GM12878 (cell line): ENCODE measurements at regions not wholly inside any gene's neighbourhood (a gene's known extent, or its start where the extent isn't known, plus 50 kb on each side); places are given as distances from the start of the nearest gene placed in this dataset.

Experiments used
- ATAC-seq: fragments of 200-7000 bp; cut with Tn5 transposase; 3 replicates; pipeline ENCODE4 v1.9.1; 2020; ENCODE audit warnings: mild to moderate bottlenecking, moderate library complexity
- BruUV-seq: library from RNA; stranded (reverse); fragments of 400-500 nt; replicated peaks from 2 replicates; lab custom pipeline; 2021; lab: Mats Ljungman, UMichigan
- CTCF ChIA-PET: fragments of 300-600 bp; sonication (Branson Sonifier 250); formaldehyde crosslinking; extraction: SDS; loops from one replicate; lab custom pipeline; 2021; ENCODE audit warnings: inconsistent platforms; lab: Yijun Ruan, JAX
- POLR2A ChIA-PET: fragments of 350-600 bp; formaldehyde crosslinking; extraction: SDS; loops from one replicate; lab custom pipeline; 2021; ENCODE audit warnings: inconsistent platforms; lab: Charles Lee
- RAD21 ChIA-PET: fragments of 300-600 bp; sonication (Branson Sonifier 250); formaldehyde crosslinking; loops from one replicate; lab custom pipeline; 2023; ENCODE audit warnings: antibody characterized with exemption; ENCODE audit not compliant: unreplicated experiment; lab: Charles Lee
- SMC1A ChIA-PET: fragments of 300-600 bp; sonication (Branson Sonifier 250); formaldehyde crosslinking; loops from one replicate; lab custom pipeline; 2023; ENCODE audit not compliant: unreplicated experiment, uncharacterized antibody; lab: Charles Lee
- DNase-seq: peaks from one replicate; pipeline ENCODE4 v3.0.0-alpha.2; 2011; ENCODE audit warnings: low read depth, low spot score
- FAIRE-seq: peaks from 3 replicates; lab custom pipeline; 2011; peaks lifted over from hg19 to GRCh38; lab: Jason Lieb, UNC
- H2AFZ ChIP-seq: 2 replicates; pipeline ENCODE4 v1.6.0; 2011; ENCODE audit warnings: low read depth, low read length, control low read depth; ENCODE audit not compliant: control insufficient read depth
- H3K27ac ChIP-seq: 2 replicates; pipeline ENCODE4 v1.5.1; 2011; ENCODE audit warnings: control low read depth; ENCODE audit not compliant: control insufficient read depth, insufficient read depth
- H3K27me3 ChIP-seq, 2 experiments: replicated peaks in 1 of 2; 2 replicates each; pipeline versions ENCODE4 v1.6.0 to v1.6.1; 2011; ENCODE audit warnings: low read length in 1 of 2; ENCODE audit not compliant: control insufficient read depth in 2 of 2, insufficient read depth in 2 of 2
- H3K36me3 ChIP-seq, 2 experiments: 2 replicates each; pipeline ENCODE4 v1.5.1; 2011; ENCODE audit warnings: low read length in 1 of 2; ENCODE audit not compliant: control insufficient read depth in 2 of 2, insufficient read depth in 2 of 2
- H3K4me1 ChIP-seq: 2 replicates; pipeline ENCODE4 v1.6.1; 2011; ENCODE audit warnings: mild to moderate bottlenecking, low read length, moderate library complexity, mixed read lengths; ENCODE audit not compliant: control insufficient read depth, insufficient read depth
- H3K4me2 ChIP-seq: 2 replicates; pipeline ENCODE4 v1.6.0; 2011; ENCODE audit warnings: control low read depth; ENCODE audit not compliant: control insufficient read depth, insufficient read depth
- H3K4me3 ChIP-seq: fragments of 200-600 bp; sonication (generic); 2 replicates; pipeline ENCODE4 v1.5.1; 2016
- H3K79me2 ChIP-seq: 2 replicates; pipeline ENCODE4 v1.6.0; 2011; ENCODE audit warnings: low read length; ENCODE audit not compliant: control insufficient read depth, insufficient read depth
- H3K9ac ChIP-seq: 2 replicates; pipeline ENCODE4 v1.8.0; 2011; ENCODE audit warnings: low read length, control low read depth, mixed read lengths; ENCODE audit not compliant: control insufficient read depth, insufficient read depth
- H3K9me3 ChIP-seq: replicated peaks from 3 replicates; pipeline ENCODE4 v1.5.1; 2011; ENCODE audit warnings: mild to moderate bottlenecking, low read length; ENCODE audit not compliant: control insufficient read depth, insufficient read depth
- H4K20me1 ChIP-seq: 2 replicates; pipeline ENCODE4 v1.6.0; 2011; ENCODE audit not compliant: control insufficient read depth, insufficient read depth
- CREM ChIP-seq: IDR thresholded peaks from 2 replicates; pipeline ENCODE4 v1.6.1; 2014; ENCODE audit warnings: antibody characterized with exemption, low read depth
- DPF2 ChIP-seq: fragments of 450-650 bp; IDR thresholded peaks from 2 replicates; pipeline ENCODE4 v1.6.1; 2017; ENCODE audit warnings: mild to moderate bottlenecking
- NBN ChIP-seq: fragments of 450-650 bp; IDR thresholded peaks from 2 replicates; pipeline ENCODE4 v1.6.1; 2016
- NFIC ChIP-seq: IDR thresholded peaks from 2 replicates; pipeline ENCODE4 v1.6.1; 2012; ENCODE audit warnings: low read depth, mild to moderate bottlenecking, inconsistent platforms, low read length, moderate library complexity
- SIN3A ChIP-seq: IDR thresholded peaks from 2 replicates; pipeline ENCODE4 v1.6.1; 2012; ENCODE audit warnings: low read depth, low read length, improper control_type of control experiment
- SMAD1 ChIP-seq: fragments of 450-650 bp; IDR thresholded peaks from 2 replicates; pipeline ENCODE4 v1.6.1; 2018; ENCODE audit warnings: mild to moderate bottlenecking, low read depth; ENCODE audit not compliant: partially characterized antibody
- TCF12 ChIP-seq: IDR thresholded peaks from 2 replicates; pipeline ENCODE4 v1.6.1; 2011; ENCODE audit warnings: low read depth, mild to moderate bottlenecking, low read length
- WGBS: methylation state at CpG from one replicate; pipeline ENCODE4 v1.1.6; 2016; ENCODE audit warnings: low lambda C conversion rate; ENCODE audit not compliant: insufficient replicate concordance, insufficient coverage; ENCODE audit errors: missing lambda C conversion rate; 5-methylcytosine and 5-hydroxymethylcytosine counted together
- in situ Hi-C: fragments of 300-500 bp; cut with MboI; formaldehyde crosslinking; loops from 9 replicates; pipeline ENCODE4 v1.14.3; 2018; ENCODE audit warnings: mixed read lengths
- intact Hi-C: fragments of 100-400 bp; cut with micrococcal nuclease; formaldehyde crosslinking; loops from one replicate; pipeline ENCODE4 v1.14.2; 2022; ENCODE audit not compliant: unreplicated experiment
- TF ChIP-seq, protein P1 (sequence below): fragments of 450-650 bp; IDR thresholded peaks from 2 replicates; pipeline ENCODE4 v1.6.1; 2018; ENCODE audit warnings: mild to moderate bottlenecking, low read depth, moderate library complexity; ENCODE audit not compliant: partially characterized antibody
- TF ChIP-seq, protein P2 (sequence below): IDR thresholded peaks from 2 replicates; pipeline ENCODE4 v1.6.1; 2011; ENCODE audit warnings: low read depth, mild to moderate bottlenecking, low read length, moderate library complexity, borderline replicate concordance; ENCODE audit errors: extremely low read depth

DNA sequence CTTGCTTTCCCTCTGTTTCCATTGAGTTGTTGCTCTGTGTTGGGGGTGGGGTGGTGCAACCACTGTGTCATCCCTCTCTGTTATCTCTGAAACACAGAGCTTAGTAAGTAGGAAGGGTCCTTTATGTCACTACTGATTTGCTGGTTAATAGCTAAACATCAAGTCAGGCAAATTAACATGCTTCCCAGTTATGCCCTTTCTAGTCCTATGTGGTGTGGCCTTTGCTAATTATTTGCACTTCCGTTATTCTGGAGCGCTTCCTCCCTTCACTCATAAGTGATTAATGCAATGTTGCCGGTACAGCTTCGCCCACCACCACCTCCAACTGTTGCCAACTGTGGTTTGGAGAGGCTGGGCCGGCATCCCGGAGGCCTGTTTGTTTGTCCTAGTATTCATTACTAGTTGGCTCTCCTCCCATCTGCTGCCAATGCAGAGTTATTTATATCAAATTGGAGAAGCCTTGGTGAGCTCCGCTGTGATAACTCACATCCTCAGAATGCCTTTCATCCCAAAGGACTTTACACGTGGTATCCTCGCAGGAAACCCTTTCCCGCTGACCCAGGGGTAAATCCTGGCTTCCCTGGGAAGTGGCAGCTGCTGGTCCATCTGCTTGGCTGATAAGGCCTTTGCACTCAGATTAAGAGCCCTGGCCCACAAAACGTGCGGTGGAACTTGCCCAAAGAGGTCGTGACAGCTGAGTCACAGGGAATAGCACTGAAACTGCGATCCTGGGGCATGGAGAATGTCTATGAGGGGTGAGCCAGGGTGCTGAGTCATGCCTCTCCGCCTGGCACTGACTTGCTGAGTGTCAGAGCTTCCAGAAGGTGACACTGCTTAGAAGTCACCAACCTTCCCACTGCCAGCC is 72.0 kb upstream of the ZCCHC2 start:
- H3K27me3 ChIP-seq, result peaks cover 0 to 2% of the 10 kb centered on the region in 2 experiments; a peak in 2 of 4 replicates
- 40% methylated on average over 15 of the region's 15 CpGs for WGBS
- H3K9ac ChIP-seq, result no peak overlapping the region
- in situ Hi-C loops (no loop called here), intact Hi-C loops (no loop called here)
- POLR2A ChIA-PET, result no interaction called here
- no TSS peak for BruUV-seq
- RAD21 ChIA-PET, result no interaction called here
- no peak overlapping the region for H3K4me2 ChIP-seq
- H3K27ac ChIP-seq, result no peak overlapping the region
- no peaks in the 10 kb centered on the region for H3K9me3 ChIP-seq
- no peaks in the 10 kb centered on the region for H3K36me3 ChIP-seq
- ATAC-seq, result no peak
- TF ChIP-seq, protein P1, sequence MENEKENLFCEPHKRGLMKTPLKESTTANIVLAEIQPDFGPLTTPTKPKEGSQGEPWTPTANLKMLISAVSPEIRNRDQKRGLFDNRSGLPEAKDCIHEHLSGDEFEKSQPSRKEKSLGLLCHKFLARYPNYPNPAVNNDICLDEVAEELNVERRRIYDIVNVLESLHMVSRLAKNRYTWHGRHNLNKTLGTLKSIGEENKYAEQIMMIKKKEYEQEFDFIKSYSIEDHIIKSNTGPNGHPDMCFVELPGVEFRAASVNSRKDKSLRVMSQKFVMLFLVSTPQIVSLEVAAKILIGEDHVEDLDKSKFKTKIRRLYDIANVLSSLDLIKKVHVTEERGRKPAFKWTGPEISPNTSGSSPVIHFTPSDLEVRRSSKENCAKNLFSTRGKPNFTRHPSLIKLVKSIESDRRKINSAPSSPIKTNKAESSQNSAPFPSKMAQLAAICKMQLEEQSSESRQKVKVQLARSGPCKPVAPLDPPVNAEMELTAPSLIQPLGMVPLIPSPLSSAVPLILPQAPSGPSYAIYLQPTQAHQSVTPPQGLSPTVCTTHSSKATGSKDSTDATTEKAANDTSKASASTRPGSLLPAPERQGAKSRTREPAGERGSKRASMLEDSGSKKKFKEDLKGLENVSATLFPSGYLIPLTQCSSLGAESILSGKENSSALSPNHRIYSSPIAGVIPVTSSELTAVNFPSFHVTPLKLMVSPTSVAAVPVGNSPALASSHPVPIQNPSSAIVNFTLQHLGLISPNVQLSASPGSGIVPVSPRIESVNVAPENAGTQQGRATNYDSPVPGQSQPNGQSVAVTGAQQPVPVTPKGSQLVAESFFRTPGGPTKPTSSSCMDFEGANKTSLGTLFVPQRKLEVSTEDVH, result no peak
- no peak for TF ChIP-seq SIN3A
- TF ChIP-seq CREM, result no peak
- TF ChIP-seq NBN, result no peak
- no peak for TF ChIP-seq SMAD1
- TF ChIP-seq, protein P2, sequence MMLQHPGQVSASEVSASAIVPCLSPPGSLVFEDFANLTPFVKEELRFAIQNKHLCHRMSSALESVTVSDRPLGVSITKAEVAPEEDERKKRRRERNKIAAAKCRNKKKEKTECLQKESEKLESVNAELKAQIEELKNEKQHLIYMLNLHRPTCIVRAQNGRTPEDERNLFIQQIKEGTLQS, result no peak
- no peak for TF ChIP-seq NFIC
- no peak for TF ChIP-seq TCF12
- no peak for TF ChIP-seq DPF2
- TF ChIP-seq, all 136 proteins: peak for 0
- Histone ChIP-seq H3K79me2 (no peaks in the 10 kb centered on the region), H3K4me3 (no peak overlapping the region), H3K4me1 (no peaks in the 10 kb centered on the region), H2AFZ (no peak overlapping the region), H4K20me1 (no peaks in the 10 kb centered on the region)
- SMC1A ChIA-PET, result no interaction called here
- FAIRE-seq, result no peak
- DNase-seq, result no peak
- CTCF ChIA-PET, result interaction anchor here (0.6 kb wide), 1 partner anchor 32 kb away, joined by 3 read pairs; no protein-coding TSS in a partner anchor
